H1 (cell line): ENCODE measurements at regions not wholly inside any gene's neighbourhood (a gene's known extent, or its start where the extent isn't known, plus 50 kb on each side); places are given as distances from the start of the nearest gene placed in this dataset.

Experiments used
- CHD1 ChIP-seq: IDR thresholded peaks from 2 replicates; pipeline ENCODE4 v1.6.1; 2012; ENCODE audit warnings: low read depth, low read length, improper control_type of control experiment

DNA sequence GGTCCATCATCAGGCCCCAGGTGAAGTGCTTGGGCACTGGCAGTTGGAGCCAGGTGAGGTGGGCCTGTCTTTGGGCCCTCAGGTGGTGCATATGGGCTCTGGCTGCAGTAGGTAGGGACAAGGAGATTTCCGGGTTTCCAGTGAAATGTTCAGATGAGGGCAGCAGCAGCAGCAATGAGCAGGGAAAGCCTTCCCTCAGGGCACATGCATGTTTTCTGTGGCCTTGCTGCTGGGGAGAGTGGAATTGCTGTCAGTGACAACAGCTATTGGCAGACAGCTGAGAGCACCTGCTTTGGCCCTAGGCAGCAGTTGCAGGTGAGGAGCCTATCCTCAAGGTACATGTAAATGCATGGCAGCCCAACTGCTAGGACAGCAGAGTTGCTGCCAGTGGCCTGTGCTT lies 58.9 kb upstream of the QRFPR start (continued):
- TF ChIP-seq CHD1 = no peak
